GM12875 (cell line): ENCODE measurements at regions not wholly inside any gene's neighbourhood (a gene's known extent, or its start where the extent isn't known, plus 50 kb on each side); places are given as distances from the start of the nearest gene placed in this dataset.

ENCODE experiments used
- H3K4me3 ChIP-seq: one replicate; pipeline ENCODE4 v1.5.1; 2011; ENCODE audit warnings: low read depth, low read length, control low read depth
- TF ChIP-seq, protein P1 (sequence below): IDR thresholded peaks from 2 replicates; pipeline ENCODE4 v1.5.1; 2011; ENCODE audit warnings: low read depth, mild to moderate bottlenecking, control low read depth, inconsistent platforms, low read length, moderate library complexity, borderline replicate concordance; ENCODE audit not compliant: insufficient read depth

DNA sequence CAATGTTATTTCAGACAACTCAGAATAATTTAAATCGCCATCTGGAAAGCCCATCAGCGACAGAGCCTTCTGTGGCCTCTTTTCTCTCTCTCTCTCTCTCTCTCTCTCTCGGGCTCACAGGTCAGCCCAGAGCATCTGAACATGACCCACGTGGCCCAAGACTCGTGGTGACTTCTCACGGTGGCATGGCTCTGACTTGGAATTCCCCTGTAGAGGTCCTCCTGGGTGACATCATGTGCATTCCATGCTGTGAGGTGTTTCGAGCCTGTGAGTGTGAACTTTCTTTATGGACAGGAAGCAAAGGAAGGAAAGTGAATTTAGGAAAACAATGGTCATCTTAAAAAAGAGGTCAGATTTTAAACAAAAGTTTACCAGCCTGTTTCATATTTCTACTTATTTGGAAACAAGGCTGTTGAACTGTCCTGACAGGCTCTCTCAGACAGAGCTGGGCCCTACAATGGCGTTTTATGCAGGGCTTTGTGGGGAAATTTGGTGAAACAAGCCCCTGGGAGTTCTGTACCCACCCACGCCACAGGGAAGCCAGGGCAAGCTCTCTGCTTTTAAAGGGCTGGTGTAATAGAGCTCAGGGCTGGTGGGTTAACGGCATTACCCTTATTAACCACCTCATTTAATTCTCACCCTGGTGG is 359.7 kb upstream of the ZNF32 start:
- H3K4me3 ChIP-seq, result no peak overlapping the region
- TF ChIP-seq, protein P1, sequence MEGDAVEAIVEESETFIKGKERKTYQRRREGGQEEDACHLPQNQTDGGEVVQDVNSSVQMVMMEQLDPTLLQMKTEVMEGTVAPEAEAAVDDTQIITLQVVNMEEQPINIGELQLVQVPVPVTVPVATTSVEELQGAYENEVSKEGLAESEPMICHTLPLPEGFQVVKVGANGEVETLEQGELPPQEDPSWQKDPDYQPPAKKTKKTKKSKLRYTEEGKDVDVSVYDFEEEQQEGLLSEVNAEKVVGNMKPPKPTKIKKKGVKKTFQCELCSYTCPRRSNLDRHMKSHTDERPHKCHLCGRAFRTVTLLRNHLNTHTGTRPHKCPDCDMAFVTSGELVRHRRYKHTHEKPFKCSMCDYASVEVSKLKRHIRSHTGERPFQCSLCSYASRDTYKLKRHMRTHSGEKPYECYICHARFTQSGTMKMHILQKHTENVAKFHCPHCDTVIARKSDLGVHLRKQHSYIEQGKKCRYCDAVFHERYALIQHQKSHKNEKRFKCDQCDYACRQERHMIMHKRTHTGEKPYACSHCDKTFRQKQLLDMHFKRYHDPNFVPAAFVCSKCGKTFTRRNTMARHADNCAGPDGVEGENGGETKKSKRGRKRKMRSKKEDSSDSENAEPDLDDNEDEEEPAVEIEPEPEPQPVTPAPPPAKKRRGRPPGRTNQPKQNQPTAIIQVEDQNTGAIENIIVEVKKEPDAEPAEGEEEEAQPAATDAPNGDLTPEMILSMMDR, result no peak

DNA sequence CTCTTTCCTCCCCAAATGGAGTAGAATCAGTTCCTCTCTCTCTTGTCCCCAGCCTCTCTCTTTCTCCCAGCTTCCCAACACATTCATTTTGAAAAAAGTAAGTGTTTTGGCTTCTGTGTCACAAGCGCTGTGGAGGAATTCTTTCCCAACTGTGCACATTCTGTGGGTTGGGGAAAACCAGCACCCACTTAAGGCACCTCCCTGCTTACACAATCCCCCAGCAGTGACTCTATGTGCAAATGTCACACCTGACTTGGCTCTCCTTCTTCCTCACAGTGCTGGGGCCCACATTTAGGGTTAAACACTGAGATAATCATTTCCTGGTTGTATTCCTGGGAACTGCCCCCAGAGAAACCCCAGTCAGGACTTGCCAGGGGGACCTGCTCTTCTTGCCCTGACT is 358.1 kb upstream of the ZNF32 start:
- TF ChIP-seq, protein P1, result no peak
- H3K4me3 ChIP-seq, result no peak overlapping the region

DNA sequence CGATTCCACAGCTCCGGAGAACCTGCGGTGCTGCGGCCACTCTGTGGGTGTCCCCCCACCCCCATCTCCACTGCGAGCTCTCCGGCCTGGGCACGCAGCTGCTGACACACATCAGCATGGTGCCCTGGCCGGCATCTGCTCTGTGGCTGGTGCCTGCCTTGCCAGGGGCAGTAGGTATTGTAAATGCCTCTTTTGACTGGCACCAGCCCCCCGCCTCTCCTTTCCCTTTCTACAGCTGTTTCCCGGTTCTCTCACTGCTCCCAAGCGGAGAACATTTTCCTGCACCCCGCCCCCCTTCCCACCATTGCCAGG is 357.1 kb upstream of the ZNF32 start:
- TF ChIP-seq, protein P1, result no peak
- H3K4me3 ChIP-seq, result no peak overlapping the region

- H3K4me3 ChIP-seq, result no peak overlapping the region
- TF ChIP-seq, protein P1, result no peak
These were observed 356.5 kb upstream of the ZNF32 start for GRCh38 chr10:44004913-44005787.

DNA sequence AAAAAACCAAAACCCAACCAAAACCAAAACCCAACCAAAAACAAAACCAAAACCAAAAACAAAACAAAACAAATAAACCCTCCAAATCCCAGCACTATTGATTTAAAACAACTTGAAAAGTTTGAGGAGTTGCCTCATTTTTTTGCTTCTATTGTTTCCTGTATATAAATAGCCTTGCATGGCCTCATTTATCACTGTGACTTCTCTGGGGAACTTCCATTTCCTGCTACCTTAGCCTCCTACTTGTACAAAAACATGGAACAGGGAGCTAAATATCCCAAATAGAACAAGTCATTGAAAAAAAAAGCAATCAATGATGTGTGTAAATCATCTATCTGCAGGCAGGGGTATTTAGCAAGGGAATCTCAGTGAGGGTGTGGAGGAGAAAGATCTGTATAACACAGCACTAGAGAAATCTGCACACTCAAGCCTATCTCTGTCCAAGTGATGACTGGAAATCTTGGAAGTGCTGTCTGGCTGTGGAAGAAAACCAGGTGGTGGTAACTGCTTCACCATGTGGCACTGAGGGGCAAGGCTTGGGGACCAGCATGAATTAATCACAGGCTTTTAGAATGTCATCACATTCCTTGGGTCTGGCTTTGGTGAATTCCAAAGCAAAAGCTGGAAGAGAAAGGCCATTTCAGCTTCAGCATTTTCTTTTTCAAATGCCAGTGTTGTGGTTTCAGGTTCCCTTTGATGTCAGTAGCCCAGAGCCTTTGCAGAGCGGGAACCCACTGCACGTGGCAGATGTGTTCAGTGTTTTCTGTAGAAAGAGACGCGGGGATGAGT is 349.5 kb upstream of the ZNF32 start:
- TF ChIP-seq, protein P1, result no peak
- no peak overlapping the region for H3K4me3 ChIP-seq

- no peak overlapping the region for H3K4me3 ChIP-seq
These were observed 348.6 kb upstream of the ZNF32 start for GRCh38 chr10:43997330-43997729.

More at GRCh38 chr10:43997330-43997729, 348.6 kb upstream of the ZNF32 start:
- TF ChIP-seq, protein P1, result no peak
